Trophoblast cell (in vitro differentiated cells and primary cell): ENCODE measurements at regions not wholly inside any gene's neighbourhood (a gene's known extent, or its start where the extent isn't known, plus 50 kb on each side); places are given as distances from the start of the nearest gene placed in this dataset.

Experiments used
- DNase-seq, 2 donors: peaks; one replicate each; pipeline ENCODE4 v3.0.0-alpha.2; 2016
- H2AFZ ChIP-seq: 2 replicates; pipeline ENCODE4 v1.6.1; 2013; ENCODE audit warnings: low read length, moderate library complexity, mild to moderate bottlenecking; ENCODE audit not compliant: insufficient read depth, poor library complexity
- H2AK5ac ChIP-seq: 2 replicates; pipeline ENCODE4 v1.6.1; 2013; ENCODE audit warnings: mild to moderate bottlenecking, low read length
- H2BK120ac ChIP-seq: 2 replicates; pipeline ENCODE4 v1.6.1; 2013; ENCODE audit warnings: low read length, mild to moderate bottlenecking, moderate library complexity; ENCODE audit not compliant: insufficient read depth, poor library complexity
- H2BK12ac ChIP-seq: 2 replicates; pipeline ENCODE4 v1.6.1; 2013; ENCODE audit warnings: mild to moderate bottlenecking, low read length, moderate library complexity
- H2BK5ac ChIP-seq: 2 replicates; pipeline ENCODE4 v1.6.1; 2013; ENCODE audit warnings: low read length, low read depth, moderate library complexity, mild to moderate bottlenecking; ENCODE audit not compliant: poor library complexity
- H3K14ac ChIP-seq: 2 replicates; pipeline ENCODE4 v1.6.1; 2013; ENCODE audit warnings: mild to moderate bottlenecking, low read length
- H3K18ac ChIP-seq: 2 replicates; pipeline ENCODE4 v1.6.1; 2013; ENCODE audit warnings: mild to moderate bottlenecking, low read length
- H3K23ac ChIP-seq: 2 replicates; pipeline ENCODE4 v1.6.1; 2013; ENCODE audit warnings: low read length
- H3K27ac ChIP-seq: 2 replicates; pipeline ENCODE4 v1.5.1; 2013; ENCODE audit warnings: low read depth, mild to moderate bottlenecking, inconsistent platforms, low read length, moderate library complexity
- H3K27me3 ChIP-seq: 2 replicates; pipeline ENCODE4 v1.6.1; 2013; ENCODE audit warnings: inconsistent platforms, mild to moderate bottlenecking, low read length, moderate library complexity; ENCODE audit not compliant: insufficient read depth
- H3K36me3 ChIP-seq, 2 experiments: 1 replicate in 1 of 2; 2 replicates in 1 of 2; pipeline ENCODE4 v1.6.1; 2013; ENCODE audit warnings: low read length in 2 of 2, mild to moderate bottlenecking in 2 of 2, moderate library complexity in 1 of 2; ENCODE audit not compliant: insufficient read depth in 2 of 2, control insufficient read depth in 1 of 2
- H3K4ac ChIP-seq: 2 replicates; pipeline ENCODE4 v1.6.1; 2013; ENCODE audit warnings: low read depth, mild to moderate bottlenecking, low read length, moderate library complexity
- H3K4me1 ChIP-seq, 2 experiments: 1 replicate in 1 of 2; 2 replicates in 1 of 2; pipeline ENCODE4 v1.6.1; 2013; ENCODE audit warnings: low read length in 2 of 2, mild to moderate bottlenecking in 2 of 2, moderate library complexity in 1 of 2; ENCODE audit not compliant: insufficient read depth in 2 of 2, control insufficient read depth in 1 of 2
- H3K4me2 ChIP-seq: 2 replicates; pipeline ENCODE4 v1.6.1; 2013; ENCODE audit warnings: inconsistent platforms, mild to moderate bottlenecking, low read length, moderate library complexity
- H3K4me3 ChIP-seq: 2 replicates; pipeline ENCODE4 v1.5.1; 2013; ENCODE audit warnings: mild to moderate bottlenecking, low read depth, low read length, inconsistent platforms
- H3K79me1 ChIP-seq: one replicate; pipeline ENCODE4 v1.6.1; 2013; ENCODE audit warnings: low read length
- H3K79me2 ChIP-seq: 2 replicates; pipeline ENCODE4 v1.6.1; 2013; ENCODE audit warnings: low read length, mild to moderate bottlenecking; ENCODE audit not compliant: control insufficient read depth, insufficient read depth, poor library complexity
- H3K9ac ChIP-seq: 2 replicates; pipeline ENCODE4 v1.6.1; 2013; ENCODE audit warnings: mild to moderate bottlenecking, low read length
- H3K9me3 ChIP-seq: 2 replicates; pipeline ENCODE4 v1.6.1; 2013; ENCODE audit warnings: low read depth, mild to moderate bottlenecking, control low read depth, inconsistent platforms, low read length; ENCODE audit not compliant: insufficient read depth
- H4K12ac ChIP-seq: 2 replicates; pipeline ENCODE4 v1.6.1; 2013; ENCODE audit warnings: low read depth, mild to moderate bottlenecking, low read length, moderate library complexity
- H4K8ac ChIP-seq: 2 replicates; pipeline ENCODE4 v1.6.1; 2013; ENCODE audit warnings: low read depth, mild to moderate bottlenecking, low read length, moderate library complexity
- H4K91ac ChIP-seq: one replicate; pipeline ENCODE4 v1.6.1; 2013; ENCODE audit warnings: low read depth, mild to moderate bottlenecking, low read length, moderate library complexity
- WGBS: extraction: QIAGEN DNeasy Blood & Tissue Kit; methylation state at CpG from one replicate; pipeline ENCODE4 v1.1.7; 2013; ENCODE audit warnings: missing lambda C conversion rate; ENCODE audit not compliant: insufficient read length, insufficient coverage; ENCODE audit errors: extremely low coverage; 5-methylcytosine and 5-hydroxymethylcytosine counted together

GRCh38 chrX:5122181-5122678, 1106.4 kb downstream of the NLGN4X start:
- Histone ChIP-seq H2AK5ac (no peak overlapping the region), H3K79me1 (no peaks in the 10 kb centered on the region), H3K79me2 (no peaks in the 10 kb centered on the region), H2BK120ac (no peak overlapping the region), H3K23ac (no peak overlapping the region), H2BK5ac (no peak overlapping the region), H3K4me3 (no peak overlapping the region), H2BK12ac (no peak overlapping the region), H3K4ac (no peak overlapping the region), H3K27me3 (no peaks in the 10 kb centered on the region), H3K4me2 (no peak overlapping the region), H4K12ac (no peak overlapping the region), H3K27ac (no peak overlapping the region), H2AFZ (no peak overlapping the region), H3K14ac (no peak overlapping the region), H4K8ac (no peak overlapping the region), H3K36me3 (no peaks in the 10 kb centered on the region), H3K18ac (no peak overlapping the region), H3K4me1 (no peaks in the 10 kb centered on the region), H3K9ac (no peak overlapping the region), H4K91ac (no peak overlapping the region), H3K9me3 (no peaks in the 10 kb centered on the region)
- 100% methylated on average over 2 of the region's 4 CpGs for WGBS
- no peak for DNase-seq

GRCh38 chrX:5117816-5118215, 1110.9 kb downstream of the NLGN4X start:
- H2BK5ac ChIP-seq: no peak overlapping the region
- no peak overlapping the region for H2BK120ac ChIP-seq
- no peak overlapping the region for H3K4ac ChIP-seq
- H3K27me3 ChIP-seq: no peaks in the 10 kb centered on the region
- no peak overlapping the region for H2BK12ac ChIP-seq
- no peaks in the 10 kb centered on the region for H3K9me3 ChIP-seq
- H3K4me2 ChIP-seq: no peak overlapping the region
- no peak overlapping the region for H4K12ac ChIP-seq
- H3K14ac ChIP-seq: no peak overlapping the region
- no peaks in the 10 kb centered on the region for H3K4me1 ChIP-seq
- H2AK5ac ChIP-seq: no peak overlapping the region
- no peak for DNase-seq
- H4K91ac ChIP-seq: no peak overlapping the region
- no peak overlapping the region for H3K23ac ChIP-seq
- no peaks in the 10 kb centered on the region for H3K79me2 ChIP-seq
- WGBS: no CpG with 5 or more reads among the region's 4 CpGs
- H3K9ac ChIP-seq: no peak overlapping the region
- H3K27ac ChIP-seq: no peak overlapping the region
- no peak overlapping the region for H3K18ac ChIP-seq
- no peak overlapping the region for H4K8ac ChIP-seq
- no peak overlapping the region for H3K4me3 ChIP-seq
- H3K79me1 ChIP-seq: no peaks in the 10 kb centered on the region
- no peak overlapping the region for H2AFZ ChIP-seq
- H3K36me3 ChIP-seq: no peaks in the 10 kb centered on the region

GRCh38 chrX:5113128-5113527, 1115.5 kb downstream of the NLGN4X start:
- no peaks in the 10 kb centered on the region for H3K36me3 ChIP-seq
- no peak overlapping the region for H3K27ac ChIP-seq
- H2AFZ ChIP-seq: no peak overlapping the region
- H3K27me3 ChIP-seq: no peaks in the 10 kb centered on the region
- no peak overlapping the region for H2BK12ac ChIP-seq
- no peak overlapping the region for H3K14ac ChIP-seq
- WGBS: no CpG with 5 or more reads among the region's 6 CpGs
- no peaks in the 10 kb centered on the region for H3K79me1 ChIP-seq
- H3K4me1 ChIP-seq: no peaks in the 10 kb centered on the region
- H3K4me3 ChIP-seq: no peak overlapping the region
- H3K23ac ChIP-seq: no peak overlapping the region
- no peaks in the 10 kb centered on the region for H3K79me2 ChIP-seq
- H3K4me2 ChIP-seq: no peak overlapping the region
- no peak overlapping the region for H4K91ac ChIP-seq
- no peak overlapping the region for H3K9ac ChIP-seq
- no peak overlapping the region for H4K12ac ChIP-seq
- DNase-seq: peak in 1 of 2 donors; percentile 40
- no peak overlapping the region for H3K18ac ChIP-seq
- H3K9me3 ChIP-seq: no peaks in the 10 kb centered on the region
- H2BK5ac ChIP-seq: no peak overlapping the region
- no peak overlapping the region for H4K8ac ChIP-seq
- no peak overlapping the region for H2BK120ac ChIP-seq
- no peak overlapping the region for H3K4ac ChIP-seq
- H2AK5ac ChIP-seq: no peak overlapping the region

GRCh38 chrX:5100004-5100403, 1128.7 kb downstream of the NLGN4X start:
- no peak for DNase-seq
- Histone ChIP-seq H3K23ac (no peak overlapping the region), H4K8ac (no peak overlapping the region), H3K4me3 (no peak overlapping the region), H4K91ac (no peak overlapping the region), H2AFZ (no peak overlapping the region), H3K27me3 (no peaks in the 10 kb centered on the region), H2BK120ac (no peak overlapping the region), H3K36me3 (no peaks in the 10 kb centered on the region), H3K14ac (no peak overlapping the region), H3K9me3 (no peaks in the 10 kb centered on the region), H3K9ac (no peak overlapping the region), H3K27ac (no peak overlapping the region), H2AK5ac (no peak overlapping the region), H3K18ac (no peak overlapping the region), H3K4ac (no peak overlapping the region), H3K79me2 (no peaks in the 10 kb centered on the region), H3K79me1 (no peaks in the 10 kb centered on the region), H2BK5ac (no peak overlapping the region), H3K4me2 (no peak overlapping the region), H4K12ac (no peak overlapping the region), H2BK12ac (no peak overlapping the region), H3K4me1 (no peaks in the 10 kb centered on the region)
- WGBS: no CpG with 5 or more reads among the region's 8 CpGs
